H9 (cell line): ENCODE measurements at regions not wholly inside any gene's neighbourhood (a gene's known extent, or its start where the extent isn't known, plus 50 kb on each side); places are given as distances from the start of the nearest gene placed in this dataset.
"Not testable (repeated sequence)": the region's sequence is repeated elsewhere in the genome, so short reads cannot be mapped to it uniquely, and the experiment has no call there.

ENCODE experiments used
- DNase-seq: peaks from one replicate; pipeline ENCODE4 v3.0.0-alpha.2; 2017
- H2AFZ ChIP-seq: one replicate; pipeline ENCODE4 v1.6.1; 2013; ENCODE audit warnings: mild to moderate bottlenecking, low read length, control low read depth, moderate library complexity
- H2AK5ac ChIP-seq: 2 replicates; pipeline ENCODE4 v1.6.1; 2013; ENCODE audit warnings: low read length, control low read depth, mixed read lengths; ENCODE audit not compliant: insufficient read length
- H2BK120ac ChIP-seq: one replicate; pipeline ENCODE4 v1.6.1; 2013; ENCODE audit warnings: low read depth, mild to moderate bottlenecking, low read length, control low read depth, inconsistent platforms; ENCODE audit not compliant: poor library complexity, severe bottlenecking
- H2BK12ac ChIP-seq: 2 replicates; pipeline ENCODE4 v1.6.1; 2013; ENCODE audit warnings: low read length, control low read depth, mixed read lengths, low read depth; ENCODE audit not compliant: insufficient read length
- H2BK15ac ChIP-seq: 2 replicates; pipeline ENCODE4 v1.6.1; 2013; ENCODE audit warnings: low read depth, low read length, control low read depth
- H2BK20ac ChIP-seq: one replicate; pipeline ENCODE4 v1.6.1; 2013; ENCODE audit warnings: low read depth, mild to moderate bottlenecking, low read length, control low read depth, inconsistent platforms; ENCODE audit not compliant: poor library complexity, severe bottlenecking
- H2BK5ac ChIP-seq: 2 replicates; pipeline ENCODE4 v1.6.1; 2013; ENCODE audit warnings: low read length, control low read depth, mixed read lengths; ENCODE audit not compliant: insufficient read length
- H3K14ac ChIP-seq: 2 replicates; pipeline ENCODE4 v1.6.1; 2013; ENCODE audit warnings: low read length, control low read depth; ENCODE audit not compliant: insufficient read depth
- H3K18ac ChIP-seq: 2 replicates; pipeline ENCODE4 v1.6.1; 2013; ENCODE audit warnings: low read depth, mild to moderate bottlenecking, mixed read lengths, low read length, control low read depth; ENCODE audit not compliant: insufficient read length
- H3K23ac ChIP-seq: 2 replicates; pipeline ENCODE4 v1.6.1; 2013; ENCODE audit warnings: low read length, control low read depth, mixed read lengths, low read depth; ENCODE audit not compliant: insufficient read length
- H3K23me2 ChIP-seq: 2 replicates; pipeline ENCODE4 v1.6.1; 2013; ENCODE audit warnings: low read depth, mild to moderate bottlenecking, mixed read lengths, low read length, control low read depth; ENCODE audit not compliant: insufficient read length, poor library complexity, severe bottlenecking
- H3K27ac ChIP-seq: 2 replicates; pipeline ENCODE4 v1.5.1; 2013; ENCODE audit warnings: low read length, control low read depth, mixed read lengths, low read depth; ENCODE audit not compliant: insufficient read length
- H3K27me3 ChIP-seq: 2 replicates; pipeline ENCODE4 v1.6.1; 2013; ENCODE audit warnings: low read length, control low read depth, inconsistent platforms; ENCODE audit not compliant: insufficient read depth
- H3K4ac ChIP-seq: 2 replicates; pipeline ENCODE4 v1.6.1; 2013; ENCODE audit warnings: low read depth, mild to moderate bottlenecking, control low read depth, inconsistent platforms, low read length, moderate library complexity
- H3K4me1 ChIP-seq: 2 replicates; pipeline ENCODE4 v1.6.1; 2013; ENCODE audit warnings: low read length, control low read depth, inconsistent platforms; ENCODE audit not compliant: insufficient read depth
- H3K4me2 ChIP-seq: 2 replicates; pipeline ENCODE4 v1.6.1; 2013; ENCODE audit warnings: low read length, control low read depth, mixed read lengths; ENCODE audit not compliant: insufficient read length, insufficient read depth
- H3K56ac ChIP-seq: 2 replicates; pipeline ENCODE4 v1.6.1; 2013; ENCODE audit warnings: low read depth, mild to moderate bottlenecking, mixed read lengths, low read length, control low read depth; ENCODE audit not compliant: insufficient read length
- H3K79me1 ChIP-seq: 2 replicates; pipeline ENCODE4 v1.6.1; 2013; ENCODE audit warnings: low read depth, mild to moderate bottlenecking, moderate library complexity, low read length, control low read depth, inconsistent platforms; ENCODE audit not compliant: insufficient read depth, poor library complexity, severe bottlenecking
- H3K79me2 ChIP-seq: 2 replicates; pipeline ENCODE4 v1.6.1; 2013; ENCODE audit warnings: low read length, control low read depth, inconsistent platforms; ENCODE audit not compliant: insufficient read depth
- H3K9ac ChIP-seq: 2 replicates; pipeline ENCODE4 v1.6.1; 2013; ENCODE audit warnings: low read length, control low read depth, mixed read lengths; ENCODE audit not compliant: insufficient read length; ENCODE audit errors: extremely low read depth
- H3K9me3 ChIP-seq: one replicate; pipeline ENCODE4 v1.6.1; 2013; ENCODE audit warnings: low read depth, low read length, inconsistent platforms; ENCODE audit not compliant: control insufficient read depth
- H3T11ph ChIP-seq: one replicate; pipeline ENCODE4 v1.6.1; 2013; ENCODE audit warnings: mild to moderate bottlenecking, low read length, control low read depth, inconsistent platforms
- H4K20me1 ChIP-seq: one replicate; pipeline ENCODE4 v1.6.1; 2013; ENCODE audit not compliant: control insufficient read depth, insufficient read length, insufficient read depth
- H4K5ac ChIP-seq: 2 replicates; pipeline ENCODE4 v1.6.1; 2013; ENCODE audit warnings: low read depth, mild to moderate bottlenecking, mixed read lengths, low read length, control low read depth; ENCODE audit not compliant: insufficient read length
- H4K8ac ChIP-seq: replicated peaks from 2 replicates; pipeline ENCODE4 v1.6.1; 2013; ENCODE audit warnings: low read length, control low read depth, mixed read lengths, low read depth; ENCODE audit not compliant: insufficient read length
- H4K91ac ChIP-seq: 2 replicates; pipeline ENCODE4 v1.6.1; 2013; ENCODE audit warnings: low read depth, mild to moderate bottlenecking, moderate library complexity, mixed read lengths, low read length, control low read depth; ENCODE audit not compliant: insufficient read length
- H3K27ac Mint-ChIP-seq, 3 experiments: 2 replicates in 2 of 3; 3 replicates in 1 of 3; pipeline ENCODE4 v1.8.0; 2020 to 2021; ENCODE audit warnings: mixed read lengths in 3 of 3, mild to moderate bottlenecking in 1 of 3, moderate library complexity in 1 of 3
- H3K27me3 Mint-ChIP-seq: 2 replicates; pipeline ENCODE4 v1.8.0; 2021; ENCODE audit warnings: low read depth, mild to moderate bottlenecking, moderate library complexity, mixed read lengths
- H3K36me3 Mint-ChIP-seq, 3 experiments: 2 replicates in 2 of 3; 3 replicates in 1 of 3; pipeline ENCODE4 v1.8.0; 2020 to 2021; ENCODE audit warnings: low read depth in 3 of 3, mixed read lengths in 3 of 3; ENCODE audit not compliant: insufficient read depth in 1 of 3
- H3K4me1 Mint-ChIP-seq, 2 experiments: 2 replicates each; pipeline ENCODE4 v1.8.0; 2020; ENCODE audit warnings: mixed read lengths in 2 of 2
- H3K4me3 Mint-ChIP-seq, 2 experiments: 2 replicates in 1 of 2; 3 replicates in 1 of 2; pipeline ENCODE4 v1.8.0; 2020 to 2021; ENCODE audit warnings: mild to moderate bottlenecking in 2 of 2, mixed read lengths in 2 of 2, moderate library complexity in 1 of 2
- H3K9me3 Mint-ChIP-seq, 2 experiments: 2 replicates in 1 of 2; 3 replicates in 1 of 2; pipeline ENCODE4 v1.8.0; 2020; ENCODE audit warnings: mild to moderate bottlenecking in 2 of 2, mixed read lengths in 2 of 2, moderate library complexity in 1 of 2
- CTCF ChIP-seq: fragments of 200-600 bp; sonication (generic); conservative IDR thresholded peaks from 3 replicates; pipeline ENCODE4 v1.8.0; 2021; ENCODE audit warnings: antibody characterized with exemption, mild to moderate bottlenecking
- WGBS: extraction: QIAGEN DNeasy Blood & Tissue Kit; methylation state at CpG from one replicate; pipeline ENCODE4 v1.1.7; 2013; ENCODE audit warnings: missing lambda C conversion rate, low lambda C conversion rate, mixed read lengths; ENCODE audit not compliant: insufficient read length; ENCODE audit errors: extremely low coverage; 5-methylcytosine and 5-hydroxymethylcytosine counted together

- Histone ChIP-seq H3K14ac (no peak overlapping the region), H3K27me3 (no peaks in the 10 kb centered on the region), H2AFZ (no peak overlapping the region), H3K79me1 (no peaks in the 10 kb centered on the region), H2BK5ac (no peak overlapping the region), H3K9ac (no peak overlapping the region), H2BK15ac (no peak overlapping the region), H3K4me2 (no peak overlapping the region), H4K8ac (no peak overlapping the region), H2BK20ac (no peak overlapping the region), H4K91ac (no peak overlapping the region), H2BK120ac (no peak overlapping the region), H3K9me3 (no peaks in the 10 kb centered on the region), H3K27ac (no peak overlapping the region), H4K20me1 (no peaks in the 10 kb centered on the region), H4K5ac (no peak overlapping the region), H3K56ac (no peak overlapping the region), H3T11ph (no peak overlapping the region), H3K4ac (no peak overlapping the region), H3K18ac (no peak overlapping the region), H3K23ac (no peak overlapping the region), H3K23me2 (no peaks in the 10 kb centered on the region), H3K4me1 (no peaks in the 10 kb centered on the region), H2BK12ac (no peak overlapping the region), H2AK5ac (no peak overlapping the region), H3K79me2 (no peaks in the 10 kb centered on the region)
- Mint-ChIP-seq H3K27me3 (no peaks in the 10 kb centered on the region), H3K27ac (no peak overlapping the region), H3K4me1 (no peaks in the 10 kb centered on the region), H3K4me3 (no peak overlapping the region), H3K36me3 (no peaks in the 10 kb centered on the region), H3K9me3 (peaks cover 0 to 2% of the 10 kb centered on the region in 2 experiments; a peak in 1 of 5 replicates)
- TF ChIP-seq CTCF = no peak
- WGBS = no CpG with 5 or more reads among the region's 1 CpG
- no peak for DNase-seq
These were observed 1277.1 kb downstream of the REEP3 start for GRCh38 chr10:64798297-64798696.

GRCh38 chr10:64808233-64808632, 1287.0 kb downstream of the REEP3 start:
- H3K18ac ChIP-seq, H3K79me1 ChIP-seq, H3K27ac Mint-ChIP-seq, H2BK12ac ChIP-seq, H4K91ac ChIP-seq, H2BK20ac ChIP-seq, DNase-seq, H3K14ac ChIP-seq, H3K4ac ChIP-seq, H3K4me3 Mint-ChIP-seq, H3K23ac ChIP-seq, H2BK5ac ChIP-seq, H4K5ac ChIP-seq, H4K20me1 ChIP-seq, H3K9me3 ChIP-seq, H3K23me2 ChIP-seq, H3K27me3 Mint-ChIP-seq, H3T11ph ChIP-seq, H3K4me2 ChIP-seq, H3K9me3 Mint-ChIP-seq, H3K79me2 ChIP-seq, H2AK5ac ChIP-seq, H2BK120ac ChIP-seq, H2BK15ac ChIP-seq, H3K4me1 ChIP-seq, H3K4me1 Mint-ChIP-seq, H3K56ac ChIP-seq, H3K27me3 ChIP-seq, H4K8ac ChIP-seq, H3K36me3 Mint-ChIP-seq, H3K9ac ChIP-seq, H2AFZ ChIP-seq, H3K27ac ChIP-seq: not testable (repeated sequence)
